Neural cell (in vitro differentiated cells): ENCODE measurements at regions not wholly inside any gene's neighbourhood (a gene's known extent, or its start where the extent isn't known, plus 50 kb on each side); places are given as distances from the start of the nearest gene placed in this dataset.

Experiments
- H2AFZ ChIP-seq: fragments of 200-600, 300-800 bp; sonication (generic), shearing (Covaris generic); 2 replicates; pipeline ENCODE4 v1.6.0; 2014; ENCODE audit warnings: low read depth, mild to moderate bottlenecking, antibody characterized with exemption, low read length, moderate library complexity
- H3F3A ChIP-seq: fragments of 200-600 bp; shearing (Covaris generic); 2 replicates; pipeline ENCODE4 v1.6.1; 2016; ENCODE audit warnings: mild to moderate bottlenecking, moderate library complexity, mixed read lengths, antibody characterized with exemption, low read length; ENCODE audit not compliant: insufficient read depth, poor library complexity, severe bottlenecking
- H3K27ac ChIP-seq: fragments of 200-600, 300-800 bp; sonication (generic), shearing (Covaris generic); 2 replicates; pipeline ENCODE4 v1.5.1; 2014; ENCODE audit warnings: mild to moderate bottlenecking, low read length, moderate library complexity
- H3K27me3 ChIP-seq: fragments of 300-800, 200-600 bp; sonication (generic), shearing (Covaris generic); 2 replicates; pipeline ENCODE4 v1.6.0; 2014; ENCODE audit warnings: mild to moderate bottlenecking, low read depth, low read length, moderate library complexity; ENCODE audit not compliant: insufficient read depth
- H3K36me3 ChIP-seq: fragments of 300-800, 200-600 bp; sonication (generic), shearing (Covaris generic); 2 replicates; pipeline ENCODE4 v1.5.1; 2014; ENCODE audit warnings: mild to moderate bottlenecking, antibody characterized with exemption, low read length, moderate library complexity; ENCODE audit not compliant: insufficient read depth
- H3K4me2 ChIP-seq: fragments of 300-800, 200-600 bp; sonication (generic), shearing (Covaris generic); 2 replicates; pipeline ENCODE4 v1.6.0; 2014; ENCODE audit warnings: mild to moderate bottlenecking, low read length
- H3K4me3 ChIP-seq: fragments of 300-800, 200-600 bp; sonication (generic), shearing (Covaris generic); 2 replicates; pipeline ENCODE4 v1.5.1; 2014; ENCODE audit warnings: mild to moderate bottlenecking, low read length, moderate library complexity
- H3K79me2 ChIP-seq: fragments of 200-600 bp; shearing (Covaris generic); replicated peaks from 2 replicates; pipeline ENCODE4 v1.6.0; 2014; ENCODE audit warnings: mild to moderate bottlenecking, low read length, moderate library complexity; ENCODE audit not compliant: insufficient read depth
- H3K9ac ChIP-seq: fragments of 300-800, 200-600 bp; sonication (generic), shearing (Covaris generic); 2 replicates; pipeline ENCODE4 v1.6.1; 2016; ENCODE audit warnings: mild to moderate bottlenecking, low read length, mixed read lengths
- H3K9me2 ChIP-seq: fragments of 200-600 bp; shearing (Covaris generic); 2 replicates; pipeline ENCODE4 v1.6.1; 2016; ENCODE audit warnings: mild to moderate bottlenecking, low read length, mixed read lengths; ENCODE audit not compliant: insufficient read depth
- H3K9me3 ChIP-seq: fragments of 200-600, 300-800 bp; sonication (generic), shearing (Covaris generic); 2 replicates; pipeline ENCODE4 v1.6.1; 2016; ENCODE audit warnings: mild to moderate bottlenecking, mixed run types, low read length, moderate library complexity, mixed read lengths
- H4K20me1 ChIP-seq: fragments of 200-600 bp; shearing (Covaris generic); 2 replicates; pipeline ENCODE4 v1.6.1; 2016; ENCODE audit warnings: mild to moderate bottlenecking, mixed run types; ENCODE audit not compliant: insufficient read depth
- EP300 ChIP-seq: fragments of 450-650 bp; conservative IDR thresholded peaks from 2 replicates; pipeline ENCODE4 v1.6.1; 2014; ENCODE audit warnings: antibody characterized with exemption, mild to moderate bottlenecking, moderate library complexity; ENCODE audit not compliant: poor library complexity, severe bottlenecking
- EZH2 ChIP-seq: fragments of 200-600, 300-800 bp; shearing (Covaris generic), sonication (generic); IDR thresholded peaks from 2 replicates; pipeline ENCODE4 v1.6.1; 2014; ENCODE audit warnings: antibody characterized with exemption, low read length, borderline replicate concordance, mild to moderate bottlenecking; ENCODE audit not compliant: insufficient read depth, poor library complexity, severe bottlenecking
- MXI1 ChIP-seq: fragments of 450-650 bp; conservative IDR thresholded peaks from 2 replicates; pipeline ENCODE4 v1.6.1; 2014; ENCODE audit warnings: antibody characterized with exemption, mild to moderate bottlenecking; ENCODE audit not compliant: poor library complexity, severe bottlenecking
- POLR2AphosphoS5 ChIP-seq: IDR thresholded peaks from 2 replicates; pipeline ENCODE4 v1.6.1; 2012
- RAD21 ChIP-seq: fragments of 450-650 bp; conservative IDR thresholded peaks from 2 replicates; pipeline ENCODE4 v1.6.1; 2014; ENCODE audit warnings: antibody characterized with exemption, mild to moderate bottlenecking, moderate library complexity
- REST ChIP-seq: IDR thresholded peaks from 2 replicates; pipeline ENCODE4 v1.6.1; 2012; ENCODE audit warnings: borderline replicate concordance
- SMC3 ChIP-seq: fragments of 450-650 bp; conservative IDR thresholded peaks from 2 replicates; pipeline ENCODE4 v1.6.1; 2014; ENCODE audit warnings: antibody characterized with exemption, mild to moderate bottlenecking, moderate library complexity; ENCODE audit not compliant: poor library complexity
- TAF1 ChIP-seq: IDR thresholded peaks from 2 replicates; pipeline ENCODE4 v1.6.1; 2012; ENCODE audit warnings: low read depth
- TF ChIP-seq, protein P1 (sequence below): fragments of 450-650 bp; IDR thresholded peaks from 2 replicates; pipeline ENCODE4 v1.5.1; 2014; ENCODE audit warnings: antibody characterized with exemption, mild to moderate bottlenecking, moderate library complexity; ENCODE audit not compliant: poor library complexity, severe bottlenecking

GRCh38 chr11:134464981-134465730 is 53.1 kb upstream of the B3GAT1 start:
- H3K4me3 ChIP-seq = no peak overlapping the region

DNA sequence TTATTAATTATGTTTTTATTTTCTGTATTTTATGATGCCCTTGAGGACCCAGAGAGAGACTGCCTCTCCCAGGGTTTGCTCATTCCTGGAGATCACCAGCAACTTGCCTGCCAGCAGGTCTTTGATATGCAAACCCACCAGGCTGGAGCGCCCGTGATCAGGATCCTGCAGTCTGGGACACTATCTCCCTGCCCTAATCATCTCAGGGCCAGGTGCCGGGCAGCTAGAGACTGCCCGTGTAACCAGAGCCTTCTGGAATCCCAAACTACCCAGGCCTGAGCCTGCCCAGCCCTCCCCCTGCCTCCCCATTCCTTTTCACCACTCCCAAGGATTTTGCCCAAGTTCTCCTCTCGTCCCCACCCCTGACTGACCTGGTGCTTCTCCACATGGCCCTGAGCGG is 52.2 kb upstream of the B3GAT1 start:
- H3K36me3 ChIP-seq = no peaks in the 10 kb centered on the region
- no peaks in the 10 kb centered on the region for H4K20me1 ChIP-seq
- no peak overlapping the region for H3K27ac ChIP-seq
- H3K9me2 ChIP-seq = no peaks in the 10 kb centered on the region
- no peaks in the 10 kb centered on the region for H3K9me3 ChIP-seq
- H3K79me2 ChIP-seq = no peaks in the 10 kb centered on the region
- no peak overlapping the region for H3K4me2 ChIP-seq
- no peak overlapping the region for H3K9ac ChIP-seq
- no peaks in the 10 kb centered on the region for H3F3A ChIP-seq
- no peaks in the 10 kb centered on the region for H3K27me3 ChIP-seq
- no peak overlapping the region for H2AFZ ChIP-seq
- H3K4me3 ChIP-seq = no peak overlapping the region
- TF ChIP-seq MXI1 (no peak), EP300 (no peak), POLR2AphosphoS5 (no peak), RAD21 (no peak), EZH2 (no peak), SMC3 (no peak), TAF1 (no peak)
- TF ChIP-seq, protein P1, sequence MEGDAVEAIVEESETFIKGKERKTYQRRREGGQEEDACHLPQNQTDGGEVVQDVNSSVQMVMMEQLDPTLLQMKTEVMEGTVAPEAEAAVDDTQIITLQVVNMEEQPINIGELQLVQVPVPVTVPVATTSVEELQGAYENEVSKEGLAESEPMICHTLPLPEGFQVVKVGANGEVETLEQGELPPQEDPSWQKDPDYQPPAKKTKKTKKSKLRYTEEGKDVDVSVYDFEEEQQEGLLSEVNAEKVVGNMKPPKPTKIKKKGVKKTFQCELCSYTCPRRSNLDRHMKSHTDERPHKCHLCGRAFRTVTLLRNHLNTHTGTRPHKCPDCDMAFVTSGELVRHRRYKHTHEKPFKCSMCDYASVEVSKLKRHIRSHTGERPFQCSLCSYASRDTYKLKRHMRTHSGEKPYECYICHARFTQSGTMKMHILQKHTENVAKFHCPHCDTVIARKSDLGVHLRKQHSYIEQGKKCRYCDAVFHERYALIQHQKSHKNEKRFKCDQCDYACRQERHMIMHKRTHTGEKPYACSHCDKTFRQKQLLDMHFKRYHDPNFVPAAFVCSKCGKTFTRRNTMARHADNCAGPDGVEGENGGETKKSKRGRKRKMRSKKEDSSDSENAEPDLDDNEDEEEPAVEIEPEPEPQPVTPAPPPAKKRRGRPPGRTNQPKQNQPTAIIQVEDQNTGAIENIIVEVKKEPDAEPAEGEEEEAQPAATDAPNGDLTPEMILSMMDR = no peak

More at GRCh38 chr11:134464981-134465730, 53.1 kb upstream of the B3GAT1 start:
- no peaks in the 10 kb centered on the region for H3K27me3 ChIP-seq
- H3F3A ChIP-seq = no peaks in the 10 kb centered on the region
- no peaks in the 10 kb centered on the region for H3K9me3 ChIP-seq
- H3K27ac ChIP-seq = no peak overlapping the region
- H3K9ac ChIP-seq = no peak overlapping the region
- H3K4me2 ChIP-seq = no peak overlapping the region
- no peaks in the 10 kb centered on the region for H3K9me2 ChIP-seq
- no peak for TF ChIP-seq MXI1
- no peak for TF ChIP-seq EZH2
- no peak for TF ChIP-seq SMC3
- TF ChIP-seq, protein P1 = no peak
- TF ChIP-seq RAD21 = no peak
- TF ChIP-seq REST = no peak
- TF ChIP-seq TAF1 = no peak
- no peak for TF ChIP-seq EP300
- TF ChIP-seq POLR2AphosphoS5 = no peak
- no peaks in the 10 kb centered on the region for H3K79me2 ChIP-seq
- H4K20me1 ChIP-seq = no peaks in the 10 kb centered on the region
- H3K36me3 ChIP-seq = no peaks in the 10 kb centered on the region
- no peak overlapping the region for H2AFZ ChIP-seq
